HG02610 (cell line): ENCODE measurements at regions not wholly inside any gene's neighbourhood (a gene's known extent, or its start where the extent isn't known, plus 50 kb on each side); places are given as distances from the start of the nearest gene placed in this dataset.
"Not testable (repeated sequence)": the region's sequence is repeated elsewhere in the genome, so short reads cannot be mapped to it uniquely, and the experiment has no call there.

Experiments
- ATAC-seq: cut with Tn5 transposase; IDR thresholded peaks from one replicate; pipeline ENCODE4 v1.9.1; 2021; ENCODE audit warnings: mild to moderate bottlenecking, moderate library complexity; ENCODE audit not compliant: unreplicated experiment

- ATAC-seq, result no peak
Measured at GRCh38 chr11:29261831-29262230, 755.0 kb downstream of the KCNA4 start.

DNA sequence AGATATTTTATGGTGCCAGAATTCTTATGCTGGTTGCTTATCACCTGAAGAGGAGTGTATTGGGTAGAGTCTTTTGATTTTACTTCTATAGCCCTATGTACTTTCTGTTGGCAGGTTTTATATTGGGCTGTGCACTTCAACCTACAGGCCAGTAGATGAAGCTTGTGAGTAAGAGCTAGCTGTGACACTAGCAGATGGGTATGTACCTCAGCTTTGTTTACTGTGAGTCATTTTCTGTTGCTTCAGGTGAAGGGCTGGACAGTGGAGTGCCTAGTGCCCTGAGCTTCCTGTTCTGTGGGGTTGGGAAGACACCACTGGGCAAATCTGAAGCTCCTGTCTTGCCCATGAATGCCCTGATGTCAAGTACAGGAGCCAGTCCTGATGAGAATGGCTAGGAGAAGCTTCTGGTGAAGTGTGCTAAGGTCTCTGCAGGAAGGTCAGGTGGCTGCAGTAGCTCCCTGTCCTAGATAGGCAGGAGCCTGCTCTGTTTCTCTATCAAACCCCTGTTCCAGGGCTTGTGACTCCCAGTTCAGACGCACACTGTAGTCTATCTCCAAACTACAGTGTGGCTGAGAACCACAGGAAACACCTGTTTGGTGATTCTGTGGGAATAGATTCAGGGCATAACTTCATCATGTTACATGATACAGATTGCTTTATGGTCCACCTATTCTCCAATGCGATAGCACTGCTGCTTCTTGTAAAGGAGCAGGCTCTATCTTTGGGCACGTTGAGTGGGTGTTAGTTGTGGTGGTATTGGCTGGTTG lies 755.7 kb downstream of the KCNA4 start:
- ATAC-seq, result no peak

GRCh38 chr11:29258411-29258810 lies 758.4 kb downstream of the KCNA4 start:
- ATAC-seq, result no peak

DNA sequence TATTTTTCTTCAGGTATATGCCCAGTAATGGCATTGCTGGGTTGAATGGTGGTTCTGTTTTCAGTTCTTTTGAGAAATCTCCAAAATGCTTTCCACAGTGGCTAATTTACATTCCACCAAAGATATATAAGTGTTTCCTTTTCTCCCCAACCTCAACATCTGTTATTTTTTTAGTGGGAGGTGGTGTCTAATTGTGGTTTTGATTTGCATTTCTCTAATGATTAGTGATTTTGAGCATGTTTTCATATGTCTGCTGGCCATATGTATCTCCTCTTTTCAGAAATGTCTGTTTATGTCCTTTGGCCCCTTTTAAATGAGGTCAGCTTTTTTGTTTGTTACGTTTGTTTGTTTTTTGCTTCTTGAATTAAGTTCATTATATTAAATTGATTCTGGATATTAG lies 760.2 kb downstream of the KCNA4 start:
- ATAC-seq, result peak; percentile 66

GRCh38 chr11:29255401-29255800 lies 761.4 kb downstream of the KCNA4 start:
- no peak for ATAC-seq

GRCh38 chr11:29251738-29252137 lies 765.1 kb downstream of the KCNA4 start:
- peak; percentile 77 for ATAC-seq

DNA sequence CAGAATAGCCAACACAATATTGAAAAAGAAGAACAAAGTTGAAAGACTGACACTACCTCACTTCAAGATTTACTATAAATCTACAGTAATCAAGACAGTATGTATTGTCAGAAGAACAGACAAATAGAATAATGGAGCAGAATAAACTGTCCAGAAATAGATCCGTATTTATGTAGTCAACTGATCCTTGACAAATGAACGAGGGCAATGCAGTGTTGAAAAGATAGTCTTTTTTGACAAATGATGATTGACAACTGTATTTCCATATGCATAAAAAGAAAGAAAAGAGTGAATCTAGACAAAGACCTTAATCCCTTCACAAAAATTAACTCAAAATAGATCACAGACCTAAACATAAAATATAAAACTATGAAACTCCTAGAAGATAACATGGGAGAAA lies 767.1 kb downstream of the KCNA4 start:
- ATAC-seq, result no peak

- ATAC-seq, result no peak
Measured at GRCh38 chr11:29244355-29244754, 772.5 kb downstream of the KCNA4 start.

DNA sequence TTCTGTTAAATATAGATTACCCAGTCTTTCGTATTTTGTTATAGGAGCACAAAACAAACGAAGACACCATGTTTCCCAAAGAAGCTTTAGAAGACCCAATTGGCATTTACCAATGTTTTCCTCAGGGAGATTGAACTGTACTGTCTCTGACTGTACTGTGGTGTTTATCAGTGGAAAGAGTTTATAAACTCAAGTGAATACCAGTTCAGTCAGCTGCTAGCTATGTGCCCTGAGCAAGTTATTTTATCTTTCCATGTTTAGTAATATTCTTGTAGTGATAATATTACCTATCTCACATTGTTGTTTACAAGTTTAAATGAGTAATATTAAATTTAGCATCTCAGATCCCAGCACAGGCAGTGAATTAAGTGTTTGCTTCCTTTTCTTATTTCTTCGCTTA lies 773.2 kb downstream of the KCNA4 start:
- ATAC-seq, result no peak

DNA sequence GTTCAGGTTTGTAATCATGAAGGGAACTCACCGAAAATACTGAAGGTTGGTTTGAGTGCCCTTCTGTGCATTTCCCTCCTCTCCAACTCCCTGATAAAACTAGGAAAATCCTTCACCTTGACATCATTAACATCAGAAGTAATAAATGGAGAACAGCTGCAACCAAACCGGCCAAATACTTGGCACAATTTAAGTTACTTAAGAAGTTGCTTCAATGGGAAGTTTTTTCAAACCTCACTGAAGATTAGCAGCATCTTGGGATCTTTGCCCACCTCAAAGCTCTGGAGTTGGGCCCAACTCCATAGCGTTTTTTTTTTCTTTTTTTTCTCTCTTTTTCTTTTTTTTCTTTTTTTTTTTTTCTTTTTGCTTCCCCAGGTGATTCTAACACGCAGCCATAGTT lies 784.8 kb downstream of the KCNA4 start:
- ATAC-seq, result no peak

DNA sequence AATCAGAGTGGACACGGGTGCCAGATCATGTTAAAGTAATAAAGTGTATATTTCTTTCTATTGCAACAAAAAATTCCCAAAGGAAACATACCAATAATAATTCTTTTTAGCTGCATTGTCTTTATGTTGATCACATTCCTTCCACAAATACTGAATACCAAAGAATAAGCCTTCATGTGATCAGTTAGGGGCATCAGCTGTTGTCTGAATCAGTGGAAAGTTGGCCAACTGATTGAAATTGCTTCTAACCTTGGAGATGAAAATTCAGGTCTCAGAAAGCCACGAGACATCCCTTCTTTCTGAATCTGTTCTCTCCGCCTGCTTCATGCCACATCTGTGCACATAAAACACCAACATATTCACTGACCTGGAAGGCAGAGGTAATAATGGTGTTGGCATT lies 785.2 kb downstream of the KCNA4 start:
- ATAC-seq, result no peak

DNA sequence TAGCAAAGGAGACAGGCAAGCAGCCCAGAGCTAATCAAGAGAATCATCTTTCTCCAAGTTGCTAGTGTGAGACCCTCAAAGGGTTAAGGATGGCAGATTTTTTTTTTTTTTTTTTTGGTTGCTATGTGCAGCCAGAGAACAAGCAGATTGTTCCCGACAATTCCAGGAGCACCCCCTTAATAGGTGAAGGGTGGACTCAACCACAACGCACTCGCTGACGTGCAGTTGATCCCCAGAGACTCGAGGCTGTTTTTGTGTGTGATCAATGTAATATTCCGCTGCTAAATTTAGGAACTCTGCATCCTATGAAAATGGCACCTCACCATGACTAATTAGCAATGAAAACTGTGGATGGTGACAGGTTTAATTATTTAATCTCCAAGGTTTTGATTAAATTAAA lies 789.0 kb downstream of the KCNA4 start:
- ATAC-seq, result no peak

- ATAC-seq, result no peak
Measured at GRCh38 chr11:29224739-29225384, 792.0 kb downstream of the KCNA4 start.

DNA sequence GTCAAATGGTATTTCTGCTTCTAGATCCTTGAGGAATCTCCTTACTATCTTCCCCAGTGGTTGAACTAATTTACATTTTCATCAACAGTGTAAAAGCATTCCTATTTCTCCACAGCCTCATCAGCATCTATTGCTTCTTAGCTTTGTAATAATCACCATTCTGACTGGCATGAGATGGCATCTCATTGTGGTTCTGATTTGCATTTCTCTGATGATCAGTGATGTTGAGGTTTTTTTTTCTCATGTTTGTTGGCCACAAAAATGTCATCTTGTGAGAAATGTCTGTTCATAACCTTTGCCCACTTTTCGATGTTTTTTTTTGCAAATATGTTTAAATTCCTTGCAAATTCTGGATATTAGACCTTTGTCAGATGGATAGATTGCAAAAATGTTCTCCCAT lies 797.3 kb downstream of the KCNA4 start:
- not testable (repeated sequence) for ATAC-seq

DNA sequence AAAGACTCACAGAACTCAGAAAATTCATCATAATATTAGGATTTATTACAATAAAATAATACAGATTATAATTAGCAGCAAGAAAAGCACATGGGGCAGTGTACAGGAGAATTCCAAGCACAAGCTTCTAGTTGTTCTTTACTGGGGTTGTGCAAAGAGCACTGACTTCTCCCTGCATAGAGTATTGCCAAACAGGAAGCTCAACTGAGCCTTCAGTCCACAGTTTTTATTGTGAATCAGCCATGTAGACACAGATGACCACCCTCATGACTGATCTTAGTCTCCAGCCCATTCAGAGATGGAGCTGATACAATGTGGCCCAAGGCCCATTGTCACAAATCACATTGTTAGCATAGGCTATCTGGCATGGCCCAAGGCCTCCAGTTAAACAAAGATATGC lies 798.9 kb downstream of the KCNA4 start:
- ATAC-seq, result no peak

DNA sequence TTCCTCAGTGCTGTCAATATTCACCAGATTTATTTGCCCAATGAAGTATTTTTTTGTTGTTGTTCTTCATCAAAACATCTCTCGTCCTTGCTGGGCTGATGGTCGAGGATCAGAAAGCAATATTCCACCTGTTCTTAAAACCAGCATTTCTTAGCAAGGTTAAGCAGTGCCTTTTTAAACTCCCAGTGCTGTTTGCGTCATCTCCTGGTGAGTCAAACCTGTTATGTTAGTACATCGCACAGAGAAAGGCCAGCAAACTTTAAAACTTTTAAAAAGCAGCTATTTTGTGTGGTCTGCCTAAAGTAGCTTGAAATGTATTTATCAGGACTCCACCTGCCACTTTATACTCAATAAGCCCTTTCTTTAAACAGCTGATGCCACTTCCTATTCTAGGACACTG lies 802.0 kb downstream of the KCNA4 start:
- no peak for ATAC-seq

GRCh38 chr11:29211202-29211601 lies 805.6 kb downstream of the KCNA4 start:
- no peak for ATAC-seq

- ATAC-seq, result no peak
Measured at GRCh38 chr11:29210426-29210825, 806.4 kb downstream of the KCNA4 start.

DNA sequence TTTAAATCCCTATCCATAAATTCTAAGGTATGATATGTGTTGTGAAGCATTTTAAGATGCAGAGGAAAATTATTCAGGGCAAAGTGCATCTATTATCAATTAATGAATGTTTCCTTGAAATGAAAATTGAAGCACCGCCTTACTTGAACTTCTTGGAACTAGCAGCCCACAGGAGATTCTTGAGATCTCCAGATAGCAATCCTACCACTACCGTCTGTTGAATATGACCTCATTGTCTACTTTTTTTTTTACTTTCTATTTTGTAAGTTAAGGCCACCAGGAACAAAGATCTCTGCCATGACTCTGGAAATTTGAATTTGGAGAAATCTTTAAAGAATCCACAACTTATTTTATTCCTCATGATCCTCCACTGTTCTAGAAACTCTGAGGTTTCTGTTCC lies 808.7 kb downstream of the KCNA4 start:
- ATAC-seq, result no peak

DNA sequence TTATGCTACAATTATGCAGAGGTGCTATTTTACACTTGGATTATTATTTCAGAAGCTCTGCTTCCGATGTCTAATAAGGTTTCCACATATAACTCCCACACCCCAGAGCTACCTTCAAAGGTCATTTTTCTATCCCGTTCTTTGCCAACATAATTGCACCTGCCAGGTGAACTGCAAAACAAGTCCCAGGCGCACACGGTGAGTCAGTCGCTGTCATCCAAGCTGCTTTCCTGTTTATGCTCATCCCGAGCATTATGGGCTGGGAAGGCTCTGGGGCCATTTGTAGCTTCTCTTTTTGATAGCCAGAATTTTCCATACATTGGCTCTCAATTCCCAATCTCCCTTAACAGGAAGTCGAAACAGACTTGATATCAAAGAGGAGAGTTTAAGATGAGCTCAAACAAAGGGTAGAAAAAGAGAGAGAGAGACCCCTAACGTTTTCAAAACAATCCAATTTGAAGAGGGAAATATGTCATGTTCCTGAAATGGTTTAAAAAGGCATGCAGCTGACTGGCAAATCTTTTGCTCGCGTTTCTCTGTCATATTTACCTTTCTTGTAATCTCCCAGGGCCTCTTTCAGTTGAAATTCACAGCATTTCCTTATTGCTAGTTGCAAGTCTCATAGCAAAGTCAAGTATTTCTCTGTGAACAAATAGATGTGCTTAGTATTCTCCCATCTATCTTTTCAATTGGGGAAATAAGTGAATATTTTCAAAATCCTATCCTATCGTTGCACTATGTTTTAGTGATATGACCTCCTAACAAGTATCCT lies 815.9 kb downstream of the KCNA4 start:
- ATAC-seq, result no peak

DNA sequence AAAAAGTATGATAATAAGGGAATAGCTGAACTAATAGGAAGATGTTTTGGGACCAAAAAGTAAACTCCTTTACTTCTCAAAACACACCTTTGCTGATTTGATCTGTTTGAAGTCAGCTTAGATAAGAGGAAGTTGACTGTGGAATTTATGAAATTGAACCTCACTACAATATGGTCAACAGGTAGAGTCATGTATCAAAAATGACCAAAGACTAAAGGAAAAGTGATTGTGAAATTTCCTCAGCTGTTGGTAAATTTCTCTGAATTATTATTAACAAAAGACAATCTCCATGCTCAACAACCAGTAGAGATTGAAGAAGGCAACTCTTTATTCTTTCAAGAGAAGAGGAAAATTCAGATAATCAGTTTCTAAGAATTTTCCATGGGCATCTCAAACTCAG lies 826.5 kb downstream of the KCNA4 start:
- ATAC-seq, result no peak

DNA sequence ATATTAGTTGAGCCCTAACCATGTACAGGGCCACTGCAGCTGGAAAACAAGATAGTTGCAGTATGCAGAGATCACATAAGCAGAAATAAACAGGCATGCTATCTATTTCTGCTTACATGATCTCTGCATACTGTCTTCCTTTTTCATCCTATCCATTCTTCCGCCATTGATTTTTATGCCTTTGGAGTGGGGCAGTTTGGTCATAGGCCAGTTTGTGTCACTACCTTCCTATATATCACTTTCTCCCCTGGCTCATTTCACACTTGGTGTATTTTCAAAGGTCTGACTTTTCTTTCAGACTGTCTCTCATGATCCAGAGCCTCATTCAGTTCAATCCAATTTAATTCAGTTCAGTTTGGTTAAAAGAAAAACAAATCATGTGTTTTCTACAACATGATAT lies 829.6 kb downstream of the KCNA4 start:
- ATAC-seq, result no peak
